ENCODE measurements at regions not wholly inside any gene's neighbourhood (a gene's known extent, or its start where the extent isn't known, plus 50 kb on each side); places are given as distances from the start of the nearest gene placed in this dataset.
A peak's percentile ranks its signal among the peaks of the same experiment; 100 is the strongest.

GRCh38 chr5:143606043-143606752 lies 202.7 kb upstream of the NR3C1 start:
- H3K9me3 ChIP-seq, result peaks cover 0 to 15% (median 0%) of the 10 kb centered on the region in 8 donors
- intact Hi-C loops (cut with DNase I; ENCODE audit: low total_unique reads), result no loop called here
- TF ChIP-seq POLR2A (IDR thresholded peaks at IDR 0.05) (no peak), POLR2AphosphoS5 (IDR thresholded peaks at IDR 0.05) (no peak), CTCF (IDR thresholded peaks at IDR 0.05 in 8 of 11, conservative IDR thresholded peaks at IDR 0.05 in 3 of 11) (no peak)
- no peaks in the 10 kb centered on the region for H3K36me3 ChIP-seq
- peak overlapping the region in 6 of 8 donors; percentile 26 to 79 (median 70) for H3K27ac ChIP-seq
- peaks cover 10 to 36% (median 18%) of the 10 kb centered on the region in 6 donors for H3K4me1 ChIP-seq
- H3K4me3 ChIP-seq, result no peak overlapping the region
- no peaks in the 10 kb centered on the region for H3K27me3 ChIP-seq (replicated peaks in 1 of 7)
- WGBS, 5 donors, result 24 to 36% (median 31%) methylated on average over 5 of the region's 5 CpGs
- no peak for DNase-seq

GRCh38 chr5:143605403-143606005 lies 202.0 kb upstream of the NR3C1 start:
- WGBS, 5 donors, result 6 to 18% (median 9%) methylated on average over 4 of the region's 4 CpGs
- DNase-seq, result no peak
- Histone ChIP-seq H3K27ac (peak overlapping the region in 7 of 8 donors; percentile 16 to 79 (median 70)), H3K9me3 (peaks cover 0 to 15% (median 0%) of the 10 kb centered on the region in 8 donors), H3K27me3 (replicated peaks in 1 of 7) (no peaks in the 10 kb centered on the region), H3K4me1 (peaks cover 10 to 36% (median 18%) of the 10 kb centered on the region in 6 donors), H3K4me3 (peak overlapping the region in 1 of 8 donors; percentile 2), H3K36me3 (no peaks in the 10 kb centered on the region)
- intact Hi-C loops (cut with DNase I; ENCODE audit: low total_unique reads), result no loop called here
- TF ChIP-seq POLR2AphosphoS5 (IDR thresholded peaks at IDR 0.05), result peak in 1 of 3 donors; percentile 40
- TF ChIP-seq CTCF (IDR thresholded peaks at IDR 0.05 in 8 of 11, conservative IDR thresholded peaks at IDR 0.05 in 3 of 11), result no peak

GRCh38 chr5:143601917-143602333 lies 198.4 kb upstream of the NR3C1 start:
- Histone ChIP-seq H3K9me3 (no peaks in the 10 kb centered on the region), H3K36me3 (no peaks in the 10 kb centered on the region), H3K4me1 (peaks cover 10 to 36% (median 18%) of the 10 kb centered on the region in 6 donors), H3K4me3 (no peak overlapping the region), H3K27me3 (replicated peaks in 1 of 7) (no peaks in the 10 kb centered on the region), H3K27ac (peak overlapping the region in 3 of 8 donors; percentile 29 to 47 (median 42))
- intact Hi-C loops (cut with DNase I; ENCODE audit: low total_unique reads), result no loop called here
- TF ChIP-seq POLR2A (IDR thresholded peaks at IDR 0.05) (no peak), CTCF (IDR thresholded peaks at IDR 0.05 in 8 of 11, conservative IDR thresholded peaks at IDR 0.05 in 3 of 11) (no peak), POLR2AphosphoS5 (IDR thresholded peaks at IDR 0.05) (no peak)
- peak; percentile 63 for DNase-seq
- WGBS, 5 donors, result 47 to 75% (median 57%) methylated on average over 4 of the region's 4 CpGs

GRCh38 chr5:143601357-143601756 lies 197.9 kb upstream of the NR3C1 start:
- WGBS, 5 donors, result 89 to 93% (median 89%) methylated on average over 6 of the region's 6 CpGs
- no peaks in the 10 kb centered on the region for H3K36me3 ChIP-seq
- H3K4me1 ChIP-seq, result peaks cover 10 to 31% (median 18%) of the 10 kb centered on the region in 6 donors
- intact Hi-C loops (cut with DNase I; ENCODE audit: low total_unique reads), result no loop called here
- DNase-seq, result no peak
- H3K27me3 ChIP-seq (replicated peaks in 1 of 7), result no peaks in the 10 kb centered on the region
- no peaks in the 10 kb centered on the region for H3K9me3 ChIP-seq
- peak overlapping the region in 3 of 8 donors; percentile 13 to 47 (median 42) for H3K27ac ChIP-seq
- no peak overlapping the region for H3K4me3 ChIP-seq
- TF ChIP-seq CTCF (IDR thresholded peaks at IDR 0.05 in 8 of 11, conservative IDR thresholded peaks at IDR 0.05 in 3 of 11), result no peak
- TF ChIP-seq POLR2A (IDR thresholded peaks at IDR 0.05), result no peak
- no peak for TF ChIP-seq POLR2AphosphoS5 (IDR thresholded peaks at IDR 0.05)

Data from spleen (tissue), 11 donors.